H1 (cell line): ENCODE measurements at regions not wholly inside any gene's neighbourhood (a gene's known extent, or its start where the extent isn't known, plus 50 kb on each side); places are given as distances from the start of the nearest gene placed in this dataset.

Source experiments
- CTCF ChIA-PET: fragments of 300-600 bp; sonication (Branson Sonifier 250); formaldehyde crosslinking; loops from one replicate; lab custom pipeline; 2021; ENCODE audit not compliant: partially characterized antibody; lab: Charles Lee
- POLR2A ChIA-PET: fragments of 300-600 bp; sonication (Branson Sonifier 250); formaldehyde crosslinking; loops from one replicate; lab custom pipeline; 2021; ENCODE audit warnings: inconsistent platforms; ENCODE audit not compliant: partially characterized antibody; lab: Charles Lee
- DNase-seq, 2 experiments: peaks; one replicate each; pipeline versions ENCODE4 v3.0.0 to v3.0.0-alpha.2; 2010 to 2022; ENCODE audit warnings: low spot score in 2 of 2, low read depth in 1 of 2, mixed read lengths in 1 of 2
- FAIRE-seq: peaks from 2 replicates; lab custom pipeline; 2011; peaks lifted over from hg19 to GRCh38; lab: Jason Lieb, UNC
- H2AFZ ChIP-seq: 2 replicates; pipeline ENCODE4 v1.8.1; 2012; ENCODE audit warnings: low read length, inconsistent platforms
- H2AK5ac ChIP-seq: 2 replicates; pipeline ENCODE4 v1.6.1; 2013; ENCODE audit warnings: low read depth, low read length
- H2BK120ac ChIP-seq: replicated peaks from 2 replicates; pipeline ENCODE3; 2013; ENCODE audit warnings: low read depth, low read length, inconsistent platforms
- H2BK12ac ChIP-seq: 2 replicates; pipeline ENCODE4 v1.6.1; 2013; ENCODE audit warnings: low read depth, low read length
- H2BK15ac ChIP-seq: 2 replicates; pipeline ENCODE4 v1.6.1; 2013; ENCODE audit warnings: low read length
- H2BK20ac ChIP-seq: 2 replicates; pipeline ENCODE4 v1.6.1; 2013; ENCODE audit warnings: low read length
- H2BK5ac ChIP-seq: 2 replicates; pipeline ENCODE4 v1.6.1; 2013; ENCODE audit warnings: low read depth, low read length
- H3K14ac ChIP-seq: 2 replicates; pipeline ENCODE4 v1.6.1; 2013; ENCODE audit warnings: inconsistent platforms; ENCODE audit not compliant: insufficient read length
- H3K18ac ChIP-seq: 2 replicates; pipeline ENCODE4 v1.6.1; 2013; ENCODE audit warnings: low read length; ENCODE audit errors: extremely low read depth
- H3K23ac ChIP-seq: 2 replicates; pipeline ENCODE4 v1.6.1; 2013; ENCODE audit warnings: inconsistent platforms; ENCODE audit not compliant: insufficient read length
- H3K23me2 ChIP-seq: 2 replicates; pipeline ENCODE4 v1.6.1; 2013; ENCODE audit warnings: low read depth, low read length
- H3K27ac ChIP-seq: 2 replicates; pipeline ENCODE4 v1.6.1; 2011; ENCODE audit warnings: low read depth, low read length, inconsistent platforms
- H3K27me3 ChIP-seq, 4 experiments: replicated peaks in 1 of 4; 1 replicate in 1 of 4; 2 replicates in 3 of 4; pipeline versions ENCODE4 v1.6.1 to v1.8.1; 2011 to 2013; ENCODE audit warnings: low read length in 3 of 4, mild to moderate bottlenecking in 3 of 4, inconsistent platforms in 2 of 4, mixed read lengths in 2 of 4, moderate library complexity in 1 of 4; ENCODE audit not compliant: control insufficient read depth in 3 of 4, insufficient read depth in 3 of 4; ENCODE audit errors: extremely low read depth in 1 of 4
- H3K36me3 ChIP-seq, 4 experiments: 2 replicates each; pipeline versions ENCODE4 v1.6.1 to v1.8.1; 2011 to 2013; ENCODE audit warnings: mild to moderate bottlenecking in 4 of 4, low read length in 3 of 4, moderate library complexity in 2 of 4, control low read depth in 1 of 4, inconsistent platforms in 1 of 4; ENCODE audit not compliant: insufficient read depth in 4 of 4, control insufficient read depth in 2 of 4
- H3K4ac ChIP-seq: replicated peaks from 2 replicates; pipeline ENCODE3; 2013; ENCODE audit warnings: low read length, low read depth, mixed read lengths, inconsistent platforms; ENCODE audit not compliant: insufficient read length
- H3K4me1 ChIP-seq, 4 experiments: replicated peaks in 1 of 4; 1 replicate in 1 of 4; 2 replicates in 3 of 4; pipeline versions ENCODE4 v1.6.1 to v1.8.1; 2011 to 2013; ENCODE audit warnings: low read length in 3 of 4, inconsistent platforms in 2 of 4, mixed read lengths in 1 of 4; ENCODE audit not compliant: insufficient read depth in 4 of 4, control insufficient read depth in 3 of 4
- H3K4me2 ChIP-seq, 2 experiments: 2 replicates each; pipeline versions ENCODE4 v1.6.1 to v1.8.1; 2011 to 2013; ENCODE audit warnings: low read depth in 2 of 2, low read length in 2 of 2, control low read depth in 1 of 2, inconsistent platforms in 1 of 2, mild to moderate bottlenecking in 1 of 2; ENCODE audit not compliant: insufficient read depth in 1 of 2
- H3K4me3 ChIP-seq, 4 experiments: fragments of 200-600, 300-600 bp in 1 of 4; sonication (generic), shearing (Covaris generic), sonication (Bioruptor Twin) in 1 of 4; 2 replicates each; pipeline versions ENCODE4 v1.5.1 to v1.8.1; 2011 to 2016; ENCODE audit warnings: low read length in 4 of 4, low read depth in 3 of 4, control low read depth in 2 of 4, inconsistent platforms in 2 of 4, mild to moderate bottlenecking in 2 of 4, mixed read lengths in 1 of 4, moderate library complexity in 1 of 4; ENCODE audit not compliant: insufficient read depth in 2 of 4; ENCODE audit errors: extremely low read depth in 1 of 4
- H3K56ac ChIP-seq: replicated peaks from 2 replicates; pipeline ENCODE3; 2013; ENCODE audit warnings: low read depth, mild to moderate bottlenecking, mixed read lengths, low read length, inconsistent platforms; ENCODE audit not compliant: insufficient read length
- H3K79me1 ChIP-seq: 2 replicates; pipeline ENCODE4 v1.6.1; 2013; ENCODE audit warnings: low read depth, low read length, control low read depth
- H3K79me2 ChIP-seq, 2 experiments: 2 replicates each; pipeline versions ENCODE4 v1.6.1 to v1.8.1; 2012 to 2013; ENCODE audit warnings: low read length in 2 of 2, mild to moderate bottlenecking in 2 of 2, inconsistent platforms in 1 of 2; ENCODE audit not compliant: insufficient read depth in 2 of 2, control insufficient read depth in 1 of 2
- H3K9ac ChIP-seq, 4 experiments: replicated peaks in 1 of 4; 1 replicate in 1 of 4; 2 replicates in 3 of 4; pipeline versions ENCODE4 v1.6.1 to v1.8.1; 2011 to 2013; ENCODE audit warnings: low read depth in 3 of 4, low read length in 3 of 4, control low read depth in 2 of 4, mild to moderate bottlenecking in 2 of 4, moderate library complexity in 2 of 4, inconsistent platforms in 1 of 4; ENCODE audit errors: extremely low read depth in 1 of 4
- H3K9me3 ChIP-seq, 2 experiments: 2 replicates each; pipeline versions ENCODE4 v1.6.1 to v1.8.1; 2012 to 2013; ENCODE audit warnings: mild to moderate bottlenecking in 2 of 2, moderate library complexity in 2 of 2, control low read depth in 1 of 2, inconsistent platforms in 1 of 2, low read depth in 1 of 2, low read length in 1 of 2, mixed read lengths in 1 of 2; ENCODE audit not compliant: insufficient read depth in 2 of 2
- H4K20me1 ChIP-seq, 2 experiments: replicated peaks in 1 of 2; 2 replicates each; pipeline versions ENCODE3 to v1.8.1; 2011 to 2013; ENCODE audit warnings: inconsistent platforms in 2 of 2, low read length in 2 of 2, mild to moderate bottlenecking in 1 of 2; ENCODE audit not compliant: insufficient read depth in 2 of 2, control insufficient read depth in 1 of 2
- H4K5ac ChIP-seq: 2 replicates; pipeline ENCODE4 v1.6.1; 2013; ENCODE audit warnings: low read length, low read depth, mixed read lengths, inconsistent platforms; ENCODE audit not compliant: insufficient read length
- H4K8ac ChIP-seq: 2 replicates; pipeline ENCODE4 v1.8.0; 2013; ENCODE audit warnings: mild to moderate bottlenecking, moderate library complexity, low read length, inconsistent platforms; ENCODE audit not compliant: insufficient read depth; ENCODE audit errors: extremely low read depth
- H4K91ac ChIP-seq: replicated peaks from 2 replicates; pipeline ENCODE3; 2013; ENCODE audit warnings: low read length, mixed read lengths, inconsistent platforms; ENCODE audit not compliant: insufficient read length
- KDM4A ChIP-seq: IDR thresholded peaks from one replicate; pipeline ENCODE4 v1.7.1; 2012; ENCODE audit warnings: low read depth, mild to moderate bottlenecking, moderate library complexity, low read length, inconsistent platforms; ENCODE audit not compliant: severe bottlenecking
- MAX ChIP-seq: IDR thresholded peaks from 2 replicates; pipeline ENCODE4 v1.6.1; 2012; ENCODE audit warnings: inconsistent platforms
- POU5F1 ChIP-seq: IDR thresholded peaks from 2 replicates; pipeline ENCODE4 v1.6.1; 2011; ENCODE audit warnings: low read depth, mild to moderate bottlenecking, low read length, moderate library complexity
- RFX5 ChIP-seq: IDR thresholded peaks from 2 replicates; pipeline ENCODE4 v1.6.1; 2011; ENCODE audit warnings: low read depth, low read length, improper control_type of control experiment, borderline replicate concordance
- SP4 ChIP-seq: IDR thresholded peaks from 2 replicates; pipeline ENCODE4 v1.6.1; 2012; ENCODE audit warnings: low read length, inconsistent platforms
- WGBS, 2 experiments: shearing (Covaris generic) in 1 of 2; methylation state at CpG; one replicate each; pipeline versions ENCODE4 v1.1.6 to v1.1.7; 2013 to 2015; ENCODE audit warnings: low lambda C conversion rate in 2 of 2, mixed read lengths in 2 of 2, inconsistent platforms in 1 of 2, low coverage in 1 of 2, missing lambda C conversion rate in 1 of 2; ENCODE audit not compliant: insufficient replicate concordance in 2 of 2, insufficient coverage in 1 of 2, insufficient read length in 1 of 2; ENCODE audit errors: extremely low coverage in 1 of 2, missing lambda C conversion rate in 1 of 2; 5-methylcytosine and 5-hydroxymethylcytosine counted together
- TF ChIP-seq, protein P1 (sequence below): IDR thresholded peaks from 2 replicates; pipeline ENCODE4 v1.6.1; 2011; ENCODE audit warnings: low read depth, mild to moderate bottlenecking, low read length; ENCODE audit not compliant: insufficient read depth

DNA sequence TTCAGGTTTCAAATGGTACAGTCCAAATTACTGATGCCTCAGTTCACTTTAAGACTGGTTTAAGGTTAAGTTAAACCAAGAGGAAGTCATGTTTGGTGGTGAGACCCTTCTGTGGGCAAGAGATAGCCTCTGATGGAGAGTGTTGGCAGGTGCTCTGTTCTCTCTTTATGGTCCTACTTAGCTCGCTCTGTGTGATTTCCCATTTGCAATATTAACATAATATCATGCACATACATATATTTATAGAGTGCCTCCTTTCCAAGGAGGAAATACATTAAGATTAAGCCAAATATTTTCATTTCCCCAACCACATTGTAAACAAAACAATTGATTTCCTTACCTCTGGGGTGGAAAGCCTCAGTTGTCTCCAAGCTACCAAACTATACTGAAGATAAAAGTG lies 222.4 kb downstream of the PIK3C3 start:
- Histone ChIP-seq H4K20me1 (no peaks in the 10 kb centered on the region), H3K79me2 (no peaks in the 10 kb centered on the region), H2BK120ac (no peak overlapping the region), H3K14ac (no peak overlapping the region), H2BK20ac (no peak overlapping the region), H3K4me1 (no peaks in the 10 kb centered on the region), H2BK12ac (no peak overlapping the region), H2AK5ac (no peak overlapping the region), H3K27ac (no peak overlapping the region), H3K4me3 (no peak overlapping the region), H4K91ac (no peak overlapping the region), H3K4ac (no peak overlapping the region), H3K23me2 (no peaks in the 10 kb centered on the region; the same call in 1 of the 2 replicates), H3K9me3 (no peaks in the 10 kb centered on the region), H4K8ac (no peak overlapping the region), H3K4me2 (no peak overlapping the region), H3K36me3 (no peaks in the 10 kb centered on the region), H3K79me1 (no peaks in the 10 kb centered on the region), H3K56ac (no peak overlapping the region), H3K27me3 (no peaks in the 10 kb centered on the region), H3K9ac (no peak overlapping the region), H2AFZ (no peak overlapping the region), H4K5ac (no peak overlapping the region), H3K18ac (no peak overlapping the region), H3K23ac (no peak overlapping the region), H2BK15ac (no peak overlapping the region), H2BK5ac (no peak overlapping the region)
- no peak for TF ChIP-seq KDM4A
- TF ChIP-seq, protein P1, sequence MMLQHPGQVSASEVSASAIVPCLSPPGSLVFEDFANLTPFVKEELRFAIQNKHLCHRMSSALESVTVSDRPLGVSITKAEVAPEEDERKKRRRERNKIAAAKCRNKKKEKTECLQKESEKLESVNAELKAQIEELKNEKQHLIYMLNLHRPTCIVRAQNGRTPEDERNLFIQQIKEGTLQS: no peak
- no peak for TF ChIP-seq RFX5
- no peak for TF ChIP-seq SP4
- TF ChIP-seq POU5F1: no peak
- no peak for TF ChIP-seq MAX
- CTCF ChIA-PET: no interaction called here
- no peak for DNase-seq
- POLR2A ChIA-PET: no interaction called here
- 90% methylated on average over 1 of the region's 1 CpG; no CpG with 5 or more reads in 1 of the 2 experiments for WGBS, 2 experiments
- no peak for FAIRE-seq
